Islet precursor cell (in vitro differentiated cells): ENCODE measurements at regions not wholly inside any gene's neighbourhood (a gene's known extent, or its start where the extent isn't known, plus 50 kb on each side); places are given as distances from the start of the nearest gene placed in this dataset.

Experiments used
- DNase-seq: peaks from one replicate; pipeline ENCODE4 v3.0.0-alpha.2; 2018

DNA sequence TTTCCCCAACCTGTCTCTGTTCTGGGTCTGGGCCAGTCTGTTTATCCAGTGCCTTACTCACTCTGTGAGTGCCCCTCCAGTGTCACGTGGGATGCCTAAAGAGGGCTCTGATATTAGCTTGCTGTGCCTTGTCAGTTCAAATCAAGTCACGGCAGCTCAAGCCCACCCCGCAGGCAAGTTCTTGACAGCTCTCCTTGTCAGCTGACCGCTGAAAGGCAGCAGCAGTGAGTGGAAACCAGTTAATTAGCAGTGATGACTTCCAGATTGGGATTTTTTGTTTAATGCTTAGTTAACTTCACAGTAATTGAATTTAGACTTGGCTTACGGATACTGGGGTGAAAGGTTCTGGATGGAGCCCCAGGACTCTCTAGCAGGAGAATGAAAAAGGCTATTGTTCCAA lies 210.1 kb downstream of the PSAT1 start:
- no peak for DNase-seq

DNA sequence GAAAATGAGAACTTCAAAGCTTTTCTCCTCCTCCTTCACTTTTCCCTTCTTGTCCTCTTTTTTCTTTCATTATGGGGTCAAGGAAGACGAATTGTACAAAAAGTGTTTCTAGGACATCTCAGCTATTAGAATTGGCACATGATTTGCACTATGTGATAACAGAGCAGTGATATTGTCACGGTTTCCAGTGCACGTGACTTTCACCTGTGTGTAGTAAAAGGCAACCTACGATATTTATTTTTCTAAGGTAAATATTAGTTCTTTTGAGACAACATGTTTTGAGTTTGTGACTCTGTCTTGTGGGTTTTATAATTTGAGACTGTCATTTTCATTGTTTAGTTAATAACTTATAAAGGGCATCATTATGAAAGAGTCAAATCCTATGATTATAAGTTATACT lies 213.1 kb downstream of the PSAT1 start:
- no peak for DNase-seq

GRCh38 chr9:78515108-78515507 lies 218.2 kb downstream of the PSAT1 start:
- peak; percentile 65 for DNase-seq

- DNase-seq = no peak
Measured at GRCh38 chr9:78519786-78520185, 222.9 kb downstream of the PSAT1 start.

GRCh38 chr9:78521680-78522079 lies 224.8 kb downstream of the PSAT1 start:
- DNase-seq = no peak

GRCh38 chr9:78525986-78526560 lies 229.1 kb downstream of the PSAT1 start:
- DNase-seq = no peak

- DNase-seq = no peak
Measured at GRCh38 chr9:78533500-78533899, 236.6 kb downstream of the PSAT1 start.

GRCh38 chr9:78539188-78539587 lies 242.3 kb downstream of the PSAT1 start:
- DNase-seq = no peak

DNA sequence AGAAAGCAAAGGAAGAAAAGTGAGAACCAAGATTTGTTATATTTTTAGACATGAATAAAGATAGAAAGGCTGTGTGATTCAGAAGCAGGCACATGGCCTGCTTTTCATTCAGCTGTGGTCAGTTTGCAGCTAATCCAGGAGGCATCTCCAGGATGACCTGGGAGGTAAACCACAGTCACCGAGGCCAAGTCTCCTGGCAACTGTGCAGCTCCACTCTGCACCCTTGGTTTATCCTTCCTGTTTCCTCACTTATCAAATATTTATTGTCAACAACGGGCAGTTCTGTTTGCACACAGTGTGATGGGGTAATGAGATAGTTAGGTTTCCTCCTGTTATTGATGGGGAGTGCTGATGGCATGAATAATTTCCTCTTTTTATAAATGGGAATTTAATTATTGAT lies 243.0 kb downstream of the PSAT1 start:
- DNase-seq = no peak

DNA sequence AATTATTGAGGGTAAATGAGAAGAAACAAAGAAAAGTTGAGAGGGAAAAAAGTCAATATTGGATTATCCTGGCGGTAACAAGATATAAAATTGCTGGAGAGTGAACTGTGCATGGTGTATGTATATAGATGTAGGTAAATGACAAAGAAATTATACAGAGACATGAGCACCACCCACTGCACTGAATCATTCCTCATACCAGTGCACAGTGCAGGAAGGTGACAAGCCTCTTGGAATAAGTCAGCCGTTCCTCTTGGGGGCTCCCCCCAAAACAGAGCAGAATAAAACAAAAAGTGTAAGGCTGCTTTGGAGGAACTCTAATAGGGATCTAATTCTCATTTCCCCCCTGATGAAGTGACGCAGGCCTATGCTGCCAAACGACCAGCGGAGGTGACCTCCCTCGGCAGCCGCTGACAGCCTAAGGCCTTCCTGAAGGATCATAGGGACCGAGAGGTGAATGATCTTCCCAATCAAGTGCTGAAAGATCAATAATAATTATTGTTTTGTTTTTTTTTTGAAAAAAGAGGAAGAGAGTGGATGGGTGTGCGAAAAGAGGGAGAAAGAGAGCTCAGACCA lies 245.0 kb downstream of the PSAT1 start:
- DNase-seq = no peak

GRCh38 chr9:78542491-78543181 lies 245.7 kb downstream of the PSAT1 start:
- no peak for DNase-seq

DNA sequence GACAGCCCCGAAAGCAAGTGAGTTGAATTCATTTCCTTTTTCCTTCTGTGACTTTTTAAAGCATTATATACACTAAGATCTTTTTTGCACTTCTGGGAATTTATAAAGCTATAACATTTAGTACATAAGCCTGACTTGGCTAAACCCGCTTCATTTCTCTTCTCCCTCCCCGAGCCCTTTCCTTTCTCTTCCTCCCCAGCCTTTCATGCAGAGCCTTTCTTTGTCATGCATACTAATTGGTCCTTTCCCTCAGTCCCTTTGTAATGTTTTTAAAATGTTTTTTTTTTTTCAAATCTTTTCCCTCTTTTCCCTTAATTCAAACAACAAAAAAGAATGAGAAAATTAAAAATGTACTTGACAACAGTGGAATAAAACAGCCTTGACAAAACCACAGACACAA lies 246.4 kb downstream of the PSAT1 start:
- no peak for DNase-seq

DNA sequence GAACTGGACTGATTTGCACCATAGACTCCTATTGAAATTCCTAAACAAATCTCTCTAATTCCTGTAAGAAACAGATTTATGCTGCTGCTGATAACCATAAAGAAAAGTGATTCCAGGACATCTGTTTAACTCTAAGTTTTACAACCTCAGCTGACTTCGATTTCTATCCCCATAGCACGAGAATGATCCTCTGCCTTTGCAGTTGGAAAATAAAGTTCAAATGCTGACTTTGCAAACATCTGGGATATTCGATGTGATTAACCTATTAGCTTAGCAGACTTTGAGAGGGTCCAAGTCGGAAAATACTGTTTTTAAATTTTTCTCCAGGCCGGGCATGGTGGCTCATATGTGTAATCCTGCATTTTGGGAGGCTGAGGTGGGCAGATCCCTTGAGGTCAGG lies 247.3 kb downstream of the PSAT1 start:
- DNase-seq = no peak

DNA sequence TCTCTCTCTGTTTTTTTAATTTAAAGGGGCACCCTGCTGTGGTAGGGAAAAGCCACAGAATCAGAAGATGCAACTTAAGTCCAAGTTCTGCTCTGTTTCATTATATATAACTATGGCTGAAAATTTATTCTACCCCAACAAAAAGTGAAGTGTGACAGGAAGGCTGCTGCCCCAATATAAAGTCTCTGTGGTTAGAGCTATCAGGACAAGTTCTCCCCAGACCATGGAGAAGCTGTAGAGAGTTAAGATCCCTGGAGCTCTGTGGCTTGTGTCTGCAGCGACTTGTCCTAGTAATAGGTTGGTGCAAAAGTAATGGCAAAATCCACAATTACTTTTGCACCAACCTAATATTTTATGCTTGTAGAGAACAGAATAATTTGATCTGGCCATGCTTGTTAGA lies 250.9 kb downstream of the PSAT1 start:
- DNase-seq = no peak

- no peak for DNase-seq
Measured at GRCh38 chr9:78548670-78549069, 251.7 kb downstream of the PSAT1 start.

DNA sequence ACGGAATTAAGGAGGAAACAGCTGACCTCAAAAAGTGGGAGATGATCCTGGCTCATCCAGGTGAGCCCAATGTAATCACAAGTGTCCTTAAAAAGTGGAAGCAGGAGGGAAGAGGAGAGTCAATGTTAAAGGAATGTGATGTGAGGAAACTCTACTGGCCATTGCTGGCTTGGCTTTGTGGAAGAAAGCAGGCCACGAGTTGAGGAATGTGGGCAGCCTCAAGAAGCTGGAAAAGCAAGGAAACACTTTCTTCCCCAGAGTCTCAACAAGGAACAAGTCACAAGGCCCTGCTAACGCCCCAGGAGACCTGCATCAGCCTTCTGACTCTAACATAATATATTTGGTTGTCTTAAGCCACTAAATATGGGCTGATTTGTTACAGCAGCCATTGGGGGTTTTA lies 252.8 kb downstream of the PSAT1 start:
- DNase-seq = no peak

DNA sequence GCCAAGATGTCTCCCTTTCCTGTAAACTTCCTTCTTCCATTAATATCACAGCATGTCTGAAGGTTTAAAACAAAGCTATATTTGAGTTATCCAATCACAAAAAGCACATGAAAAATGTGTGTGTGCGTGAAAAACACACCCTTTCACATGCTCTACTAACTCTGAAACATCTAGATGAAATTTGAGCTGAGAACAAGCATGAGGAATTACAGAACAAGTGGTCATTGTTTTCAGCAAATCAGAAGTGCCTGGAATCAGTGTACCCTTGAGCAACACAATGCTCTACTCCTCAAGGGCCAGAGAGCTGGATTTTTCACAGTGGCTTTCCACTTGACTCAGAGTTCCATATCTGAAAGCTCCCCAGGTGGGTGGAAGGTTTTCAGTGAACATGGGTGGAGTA lies 255.9 kb downstream of the PSAT1 start:
- DNase-seq = no peak

GRCh38 chr9:78557540-78557939 lies 260.6 kb downstream of the PSAT1 start:
- no peak for DNase-seq

- no peak for DNase-seq
Measured at GRCh38 chr9:78559449-78559885, 262.5 kb downstream of the PSAT1 start.

- DNase-seq = no peak
Measured at GRCh38 chr9:78562021-78562420, 265.1 kb downstream of the PSAT1 start.

DNA sequence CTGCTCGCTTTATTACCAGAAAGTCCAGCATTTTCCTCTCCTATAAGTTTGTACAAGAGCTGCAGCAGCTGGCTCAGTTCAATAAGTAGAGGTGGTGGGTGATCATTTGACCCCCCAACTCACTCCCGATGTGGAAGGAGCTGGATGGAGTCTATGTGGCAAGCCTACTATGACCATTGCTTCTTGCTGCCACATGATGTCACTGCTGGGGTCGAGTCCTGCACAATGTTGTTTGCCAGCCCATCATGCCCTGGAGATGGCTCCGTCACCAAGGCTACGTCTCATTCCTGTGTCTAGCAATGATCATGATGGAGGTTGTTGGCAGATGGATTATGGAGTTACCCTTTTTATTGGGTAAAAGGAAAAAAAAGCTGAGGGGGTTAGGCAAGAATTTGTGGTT lies 266.3 kb downstream of the PSAT1 start:
- DNase-seq = no peak

GRCh38 chr9:78565481-78565880 lies 268.6 kb downstream of the PSAT1 start:
- no peak for DNase-seq

- no peak for DNase-seq
Measured at GRCh38 chr9:78566521-78566920, 269.6 kb downstream of the PSAT1 start.

- peak; percentile 69 for DNase-seq
Measured at GRCh38 chr9:78566948-78567675, 270.2 kb downstream of the PSAT1 start.
